HUDEP-2 (cell line): ENCODE measurements at regions not wholly inside any gene's neighbourhood (a gene's known extent, or its start where the extent isn't known, plus 50 kb on each side); places are given as distances from the start of the nearest gene placed in this dataset.
A peak's percentile ranks its signal among the peaks of the same experiment; 100 is the strongest.

Source experiments
- DNase-seq, 76 experiments: peaks; one replicate each; lab custom pipeline; 2025; ENCODE audit not compliant: unreplicated experiment in 76 of 76; lab: John Stamatoyannopoulos, UW

GRCh38 chr2:122096761-122097160 lies 341.3 kb downstream of the TSN start:
- DNase-seq, result no peak

GRCh38 chr2:122098306-122098705 lies 342.9 kb downstream of the TSN start:
- DNase-seq, result no peak

- DNase-seq, result no peak
Observed at GRCh38 chr2:122100346-122100745, 344.9 kb downstream of the TSN start.

- no peak for DNase-seq
Observed at GRCh38 chr2:122100756-122101155, 345.3 kb downstream of the TSN start.

- DNase-seq, result no peak
Observed at GRCh38 chr2:122101319-122101718, 345.9 kb downstream of the TSN start.

- DNase-seq, result no peak
Observed at GRCh38 chr2:122105171-122105876, 349.9 kb downstream of the TSN start.

- DNase-seq, result no peak
Observed at GRCh38 chr2:122105877-122106206, 350.4 kb downstream of the TSN start.

GRCh38 chr2:122108186-122108585 lies 352.7 kb downstream of the TSN start:
- DNase-seq, result no peak

GRCh38 chr2:122112216-122113005 lies 357.0 kb downstream of the TSN start:
- no peak for DNase-seq

GRCh38 chr2:122114421-122114820 lies 359.0 kb downstream of the TSN start:
- DNase-seq, result no peak

GRCh38 chr2:122117371-122117770 lies 361.9 kb downstream of the TSN start:
- DNase-seq, result no peak

- DNase-seq, result no peak
Observed at GRCh38 chr2:122129399-122129798, 373.9 kb downstream of the TSN start.

GRCh38 chr2:122132147-122132691 lies 376.8 kb downstream of the TSN start:
- DNase-seq, result no peak

- peak in 74 of 76 experiments; percentile 24 to 96 (median 73) for DNase-seq
Observed at GRCh38 chr2:122135021-122135937, 379.8 kb downstream of the TSN start.

GRCh38 chr2:122136056-122136455 lies 380.6 kb downstream of the TSN start:
- DNase-seq, result peak in 8 of 76 experiments; percentile 4 to 48 (median 31)

- DNase-seq, result no peak
Observed at GRCh38 chr2:122138561-122138960, 383.1 kb downstream of the TSN start.

- no peak for DNase-seq
Observed at GRCh38 chr2:122139739-122140420, 384.4 kb downstream of the TSN start.

GRCh38 chr2:122144884-122145283 lies 389.4 kb downstream of the TSN start:
- no peak for DNase-seq

- peak in 11 of 76 experiments; percentile 2 to 40 (median 18) for DNase-seq
Observed at GRCh38 chr2:122145856-122146255, 390.4 kb downstream of the TSN start.

GRCh38 chr2:122148128-122148767 lies 392.8 kb downstream of the TSN start:
- no peak for DNase-seq
